ENCODE measurements at regions not wholly inside any gene's neighbourhood (a gene's known extent, or its start where the extent isn't known, plus 50 kb on each side); places are given as distances from the start of the nearest gene placed in this dataset.

DNA sequence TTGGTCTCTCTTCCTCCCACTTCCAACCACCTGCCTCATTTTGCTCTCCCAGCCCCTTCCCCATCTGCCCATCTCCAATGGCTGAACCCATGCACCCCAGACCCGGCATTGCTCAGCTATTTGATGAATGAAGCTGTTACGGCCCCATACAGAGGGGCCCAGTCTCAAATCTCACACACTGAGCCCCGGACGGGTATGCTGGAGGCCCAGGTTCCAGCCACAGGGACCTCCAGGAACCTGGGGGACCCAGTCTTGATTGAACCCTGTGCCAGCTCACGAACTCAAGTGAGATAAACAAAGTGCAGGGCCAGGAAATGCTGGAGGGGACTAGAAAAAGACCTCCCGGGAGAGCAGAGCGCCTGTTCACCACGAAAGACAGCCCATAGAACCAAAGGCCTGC lies 63.4 kb upstream of the TEX51 start:
- H3K27me3 Mint-ChIP-seq = peaks cover 10% of the 10 kb centered on the region
- no peak for DNase-seq
- no peak overlapping the region for H3K27ac Mint-ChIP-seq
- H3K36me3 Mint-ChIP-seq = no peaks in the 10 kb centered on the region
- no peak overlapping the region for H3K4me3 Mint-ChIP-seq
- ChIA-PET POLR2A (no interaction called here), CTCF (no interaction called here)
- no peaks in the 10 kb centered on the region for H3K4me1 Mint-ChIP-seq (ENCODE audit: low read depth)
- H3K9me3 Mint-ChIP-seq = no peaks in the 10 kb centered on the region
- intact Hi-C loops (cut with micrococcal nuclease) = no loop called here

DNA sequence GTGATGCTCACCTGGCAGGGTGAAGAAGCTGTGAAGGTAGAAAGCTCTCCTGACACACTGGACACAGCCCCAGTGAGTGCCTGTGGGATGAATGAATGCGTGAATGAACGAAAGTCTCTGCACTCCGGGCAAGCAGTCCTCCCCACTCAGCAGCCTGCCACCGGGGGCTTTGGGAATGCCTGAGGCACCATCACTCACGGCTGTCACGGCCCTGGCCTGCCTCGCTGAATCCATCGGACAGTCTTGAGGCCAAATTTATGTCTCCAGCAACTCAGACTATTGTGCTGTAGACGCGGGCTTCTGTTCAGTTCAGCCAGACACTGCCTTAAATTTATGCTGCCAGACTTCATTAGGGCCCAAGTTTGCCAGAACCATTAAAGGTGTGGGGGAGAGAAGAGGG lies 62.9 kb upstream of the TEX51 start:
- intact Hi-C loops (cut with micrococcal nuclease) = no loop called here
- Mint-ChIP-seq H3K27me3 (peaks cover 16% of the 10 kb centered on the region), H3K9me3 (no peaks in the 10 kb centered on the region), H3K27ac (no peak overlapping the region), H3K4me1 (ENCODE audit: low read depth) (no peaks in the 10 kb centered on the region), H3K4me3 (no peak overlapping the region), H3K36me3 (no peaks in the 10 kb centered on the region)
- ChIA-PET POLR2A (no interaction called here), CTCF (no interaction called here)
- no peak for DNase-seq

DNA sequence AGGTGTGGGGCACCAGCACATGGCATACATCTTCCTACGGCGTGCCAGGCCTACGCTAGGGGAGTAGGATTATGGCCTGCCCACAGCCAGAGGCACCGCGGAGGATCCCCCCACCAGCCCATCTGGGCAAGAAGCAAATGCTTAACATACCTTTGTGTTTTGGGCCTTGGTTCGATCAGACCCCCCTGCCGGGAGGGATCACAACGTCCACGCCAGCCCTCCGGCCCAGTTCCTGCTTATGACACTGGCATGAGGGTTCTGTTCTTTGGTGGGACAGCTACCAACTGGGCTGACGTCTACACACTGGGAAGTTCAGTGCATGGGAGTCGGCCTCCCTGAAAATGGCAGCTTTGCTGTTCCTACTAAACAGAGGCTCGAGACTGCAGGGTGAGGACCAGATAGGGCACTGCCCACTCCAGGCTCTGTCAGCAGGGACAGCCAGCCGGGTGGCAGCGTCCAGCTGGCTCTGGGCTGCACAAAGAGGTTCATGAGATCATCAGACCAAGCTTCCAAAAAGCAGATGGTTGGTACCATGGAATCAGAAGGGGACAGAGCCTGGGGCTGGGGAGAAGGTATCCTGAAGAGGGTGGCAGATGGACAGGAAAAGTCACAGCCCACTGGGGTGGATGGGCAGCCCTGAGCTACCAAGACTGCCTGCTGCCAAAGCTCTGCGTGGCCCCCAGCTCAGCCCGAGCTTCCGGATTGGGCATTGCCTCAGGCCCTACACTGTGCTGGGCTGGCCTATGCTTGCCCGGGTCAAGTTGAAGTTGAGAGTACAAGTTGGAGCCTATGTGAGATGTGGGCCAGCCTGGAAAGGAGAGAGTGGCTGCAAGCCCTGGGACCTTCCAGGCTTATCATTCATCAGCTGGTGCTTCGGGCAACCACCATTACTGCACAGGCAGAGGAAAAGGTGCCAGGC lies 61.7 kb upstream of the TEX51 start:
- POLR2A ChIA-PET = no interaction called here
- Mint-ChIP-seq H3K4me1 (ENCODE audit: low read depth) (no peaks in the 10 kb centered on the region), H3K27me3 (peaks cover 16% of the 10 kb centered on the region), H3K27ac (no peak overlapping the region), H3K9me3 (no peaks in the 10 kb centered on the region), H3K4me3 (no peak overlapping the region), H3K36me3 (no peaks in the 10 kb centered on the region)
- intact Hi-C loops (cut with micrococcal nuclease) = no loop called here
- DNase-seq = no peak
- CTCF ChIA-PET = no interaction called here

DNA sequence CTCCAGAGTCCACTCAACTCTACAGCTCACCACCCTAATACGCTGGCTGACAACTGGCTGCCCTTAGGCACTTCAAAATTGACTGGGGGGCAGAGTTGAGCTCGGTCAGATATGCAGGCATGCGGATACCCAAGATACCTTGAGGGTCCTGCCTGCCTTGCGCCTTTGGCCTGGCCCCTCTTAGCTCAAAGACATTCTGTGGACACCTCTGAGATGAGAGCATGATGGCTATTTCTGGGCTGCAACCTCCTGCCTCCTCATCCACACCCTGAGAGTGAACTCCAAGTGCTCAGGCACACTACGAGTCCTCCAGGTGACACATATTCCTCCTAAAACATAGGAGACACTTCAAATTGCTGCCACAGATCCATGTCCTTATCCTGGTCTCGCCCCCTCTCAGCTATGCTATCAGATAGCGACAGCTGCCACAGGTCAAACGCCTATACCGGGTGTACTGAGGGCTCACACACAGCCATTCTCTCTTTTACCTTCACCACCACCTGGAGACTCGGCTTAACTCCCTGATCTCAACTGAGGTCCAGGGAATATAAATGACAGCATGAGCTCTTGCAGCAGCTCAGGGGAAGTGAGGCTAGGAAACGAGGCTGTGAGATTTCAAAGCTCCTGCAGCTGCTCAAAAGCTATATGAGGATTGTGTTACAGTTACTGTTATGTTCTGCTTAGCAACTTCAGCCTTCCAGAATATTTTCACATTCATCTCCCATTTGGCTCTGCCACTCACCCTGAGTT lies 60.5 kb upstream of the TEX51 start:
- Mint-ChIP-seq H3K4me3 (no peak overlapping the region), H3K9me3 (no peaks in the 10 kb centered on the region), H3K36me3 (no peaks in the 10 kb centered on the region), H3K27ac (no peak overlapping the region), H3K4me1 (ENCODE audit: low read depth) (no peaks in the 10 kb centered on the region), H3K27me3 (peaks cover 16% of the 10 kb centered on the region)
- POLR2A ChIA-PET = no interaction called here
- CTCF ChIA-PET = interaction anchor here (1.5 kb wide), 1 partner anchor 61 kb away, joined by 3 read pairs; no protein-coding TSS in a partner anchor
- intact Hi-C loops (cut with micrococcal nuclease) = no loop called here
- DNase-seq = no peak

DNA sequence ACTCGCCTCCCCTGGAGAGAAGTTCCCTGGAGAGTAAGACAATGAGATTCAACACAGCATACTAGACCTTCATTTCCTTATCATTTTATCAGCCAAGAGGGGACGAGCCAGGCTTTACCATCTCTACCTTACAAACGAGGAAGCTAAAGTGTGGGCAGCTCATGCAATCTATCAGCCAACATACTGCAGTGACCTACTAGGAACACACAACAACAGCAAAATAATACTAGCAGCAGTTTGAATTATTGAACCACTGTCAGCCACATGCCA lies 60.0 kb upstream of the TEX51 start:
- Mint-ChIP-seq H3K4me1 (ENCODE audit: low read depth) (no peaks in the 10 kb centered on the region), H3K27me3 (peaks cover 16% of the 10 kb centered on the region), H3K4me3 (no peak overlapping the region), H3K9me3 (no peaks in the 10 kb centered on the region), H3K36me3 (no peaks in the 10 kb centered on the region), H3K27ac (no peak overlapping the region)
- CTCF ChIA-PET = interaction anchor here (1.5 kb wide), 1 partner anchor 62 kb away, joined by 3 read pairs; no protein-coding TSS in a partner anchor
- POLR2A ChIA-PET = no interaction called here
- DNase-seq = no peak
- intact Hi-C loops (cut with micrococcal nuclease) = no loop called here

DNA sequence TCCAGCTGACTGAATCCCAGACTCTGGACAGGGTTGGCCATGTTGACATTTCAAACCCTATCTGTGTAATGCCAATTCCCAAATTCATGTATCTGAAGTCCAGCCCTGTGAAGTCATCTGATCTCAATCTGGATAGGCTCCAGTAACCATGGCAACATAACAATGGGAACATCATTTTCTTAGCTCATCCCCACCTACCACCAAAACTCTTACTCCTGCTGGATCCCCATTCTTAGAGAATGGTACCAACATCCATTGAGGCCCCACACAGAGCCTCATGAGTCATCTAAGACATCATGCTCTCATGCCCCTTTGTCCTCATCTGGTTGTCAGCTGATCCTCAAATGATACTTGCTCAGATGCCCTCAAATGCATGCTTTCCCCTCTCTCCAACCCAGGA lies 58.9 kb upstream of the TEX51 start:
- Mint-ChIP-seq H3K4me1 (ENCODE audit: low read depth) (no peaks in the 10 kb centered on the region), H3K36me3 (no peaks in the 10 kb centered on the region), H3K9me3 (no peaks in the 10 kb centered on the region), H3K27me3 (peaks cover 16% of the 10 kb centered on the region), H3K27ac (no peak overlapping the region), H3K4me3 (no peak overlapping the region)
- POLR2A ChIA-PET = no interaction called here
- CTCF ChIA-PET = interaction anchor here (1.4 to 1.5 kb wide), 2 partner anchors 63 to 132 kb away, joined by 3 read pairs; no protein-coding TSS in a partner anchor
- DNase-seq = no peak
- intact Hi-C loops (cut with micrococcal nuclease) = no loop called here

DNA sequence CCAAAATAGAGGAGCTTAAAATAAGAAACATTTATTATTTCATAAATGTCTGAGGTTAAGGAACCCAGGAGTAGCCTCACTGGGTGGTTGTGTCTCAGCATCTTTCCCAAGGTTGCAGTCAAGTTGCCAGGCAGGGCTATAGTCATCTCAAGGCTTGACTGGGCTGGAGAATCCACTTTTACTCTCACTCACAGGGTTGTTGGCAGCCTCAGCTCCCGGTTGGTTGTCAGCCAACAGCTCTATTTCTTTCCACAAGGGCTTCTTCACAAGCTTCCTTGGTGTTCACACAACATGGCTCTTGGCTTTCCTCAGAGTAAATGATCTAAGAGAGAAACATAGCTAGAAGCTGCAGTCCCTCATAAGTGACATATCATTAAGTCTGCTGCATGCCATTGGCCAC lies 55.6 kb upstream of the TEX51 start:
- POLR2A ChIA-PET = no interaction called here
- Mint-ChIP-seq H3K4me1 (ENCODE audit: low read depth) (no peaks in the 10 kb centered on the region), H3K4me3 (no peak overlapping the region), H3K9me3 (no peaks in the 10 kb centered on the region), H3K27ac (no peak overlapping the region), H3K27me3 (peaks cover 15% of the 10 kb centered on the region), H3K36me3 (no peaks in the 10 kb centered on the region)
- intact Hi-C loops (cut with micrococcal nuclease) = no loop called here
- CTCF ChIA-PET = no interaction called here
- DNase-seq = no peak

DNA sequence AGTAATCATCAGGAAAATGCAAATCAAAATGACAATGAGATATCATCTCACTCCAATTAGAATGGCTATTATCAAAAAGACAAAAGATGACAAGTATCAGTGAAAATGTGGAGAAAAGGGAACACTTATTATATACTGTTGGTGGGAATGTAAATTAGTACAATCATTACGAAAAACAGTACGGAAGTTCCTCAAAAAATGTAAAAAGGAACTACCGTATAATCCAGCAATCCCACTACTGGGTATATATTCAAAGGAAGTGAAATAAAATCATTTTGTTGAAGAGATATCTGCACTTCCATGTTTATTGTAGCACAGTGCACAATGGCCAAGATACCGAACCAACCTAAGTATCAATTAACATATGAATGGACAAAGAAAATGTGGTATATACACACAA lies 52.4 kb upstream of the TEX51 start:
- ChIA-PET POLR2A (no interaction called here), CTCF (no interaction called here)
- Mint-ChIP-seq H3K27me3 (no peaks in the 10 kb centered on the region), H3K36me3 (no peaks in the 10 kb centered on the region), H3K4me3 (no peak overlapping the region), H3K4me1 (ENCODE audit: low read depth) (no peaks in the 10 kb centered on the region), H3K27ac (no peak overlapping the region), H3K9me3 (no peaks in the 10 kb centered on the region)
- DNase-seq = no peak
- intact Hi-C loops (cut with micrococcal nuclease) = no loop called here

Data from activated CD4-positive, alpha-beta memory T cell treated with anti-CD3 and anti-CD28 coated beads for 36 hours (primary cell).